GM19239 (cell line): ENCODE measurements at regions not wholly inside any gene's neighbourhood (a gene's known extent, or its start where the extent isn't known, plus 50 kb on each side); places are given as distances from the start of the nearest gene placed in this dataset.

Experiments used
- DNase-seq: peaks from one replicate; pipeline ENCODE4 v3.0.0; 2011; ENCODE audit warnings: low spot score; ENCODE audit not compliant: insufficient read length
- FAIRE-seq: peaks from 2 replicates; lab custom pipeline; 2011; peaks lifted over from hg19 to GRCh38; lab: Jason Lieb, UNC

- DNase-seq (no peak), FAIRE-seq (no peak)
Observed at GRCh38 chr4:96839441-96839840, 999.5 kb downstream of the PDHA2 start.

GRCh38 chr4:96841801-96842200 lies 1001.9 kb downstream of the PDHA2 start:
- DNase-seq (no peak), FAIRE-seq (no peak)

DNA sequence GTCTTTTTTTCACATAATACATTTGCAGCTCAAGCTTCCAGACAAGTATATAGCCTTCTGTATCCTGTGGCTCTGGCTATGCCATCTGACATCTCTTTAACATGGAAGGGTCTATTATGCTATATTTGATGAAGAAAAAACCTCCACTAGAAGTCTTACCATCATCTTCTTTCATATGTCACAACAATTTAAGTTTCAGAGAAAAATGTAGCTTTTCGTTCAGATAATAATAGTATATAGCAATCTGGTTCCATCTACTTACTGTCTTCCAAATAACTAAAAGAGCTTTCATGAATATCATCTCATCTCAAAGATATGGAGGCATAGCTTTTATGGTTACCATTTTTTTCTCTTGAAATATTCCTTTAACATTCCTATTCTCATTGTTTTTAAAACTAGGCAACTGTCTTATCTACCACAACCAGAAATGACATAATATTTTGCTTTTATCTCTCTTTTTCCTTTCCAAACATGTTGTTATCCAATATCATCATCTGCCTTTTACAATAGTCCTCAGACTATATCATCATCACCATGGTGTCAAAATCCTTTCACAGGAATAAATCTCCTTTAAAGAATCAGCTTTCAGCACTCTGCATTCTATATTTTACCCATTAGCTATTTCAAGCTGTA lies 1005.1 kb downstream of the PDHA2 start:
- FAIRE-seq: no peak
- no peak for DNase-seq

DNA sequence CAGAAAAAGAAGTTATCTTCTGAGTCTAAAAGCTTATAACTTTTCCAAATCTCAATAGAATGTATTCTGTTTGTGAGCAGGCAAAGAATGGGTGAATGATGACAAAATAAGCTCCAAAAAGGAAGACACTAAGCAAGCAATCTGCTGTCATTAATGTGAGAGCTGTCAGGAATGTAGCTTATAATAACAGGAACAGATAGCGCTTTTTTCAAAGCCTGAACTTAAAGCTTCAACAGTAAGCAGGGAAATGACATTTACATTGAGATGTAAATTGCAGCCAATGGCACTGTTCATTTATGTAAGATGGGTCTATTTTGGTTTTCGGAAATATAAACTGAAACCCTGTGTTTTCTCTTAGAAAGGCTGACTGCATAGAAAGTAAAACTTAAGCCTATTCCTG lies 1005.9 kb downstream of the PDHA2 start:
- FAIRE-seq (no peak), DNase-seq (no peak)

- FAIRE-seq: no peak
- no peak for DNase-seq
Observed at GRCh38 chr4:96874657-96875056, 1034.8 kb downstream of the PDHA2 start.

GRCh38 chr4:96879527-96879926 lies 1039.6 kb downstream of the PDHA2 start:
- no peak for DNase-seq
- FAIRE-seq: no peak

DNA sequence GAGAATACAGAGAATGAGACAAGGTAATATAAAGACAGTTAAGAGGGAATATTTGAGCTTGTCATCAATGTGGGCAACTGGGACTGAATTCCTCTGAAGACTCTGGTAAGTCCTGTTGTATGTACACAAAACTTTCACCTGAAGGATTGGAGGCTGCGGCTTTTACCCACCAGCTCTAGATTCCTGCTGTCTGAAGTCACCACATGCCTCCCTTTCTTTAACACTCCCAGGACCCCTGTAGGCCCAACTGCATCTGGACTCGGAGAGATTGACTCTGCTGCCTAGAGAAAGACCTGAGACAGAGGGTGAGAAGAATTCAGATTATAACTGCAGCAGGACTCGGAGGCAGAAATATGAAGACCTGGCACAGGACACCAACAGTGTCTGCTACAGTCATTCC lies 1048.0 kb downstream of the PDHA2 start:
- DNase-seq (no peak), FAIRE-seq (no peak)

GRCh38 chr4:96894621-96895020 lies 1054.7 kb downstream of the PDHA2 start:
- no peak for FAIRE-seq
- no peak for DNase-seq

GRCh38 chr4:96895826-96896225 lies 1055.9 kb downstream of the PDHA2 start:
- FAIRE-seq (no peak), DNase-seq (no peak)

GRCh38 chr4:96912716-96913115 lies 1072.8 kb downstream of the PDHA2 start:
- DNase-seq (no peak), FAIRE-seq (no peak)

DNA sequence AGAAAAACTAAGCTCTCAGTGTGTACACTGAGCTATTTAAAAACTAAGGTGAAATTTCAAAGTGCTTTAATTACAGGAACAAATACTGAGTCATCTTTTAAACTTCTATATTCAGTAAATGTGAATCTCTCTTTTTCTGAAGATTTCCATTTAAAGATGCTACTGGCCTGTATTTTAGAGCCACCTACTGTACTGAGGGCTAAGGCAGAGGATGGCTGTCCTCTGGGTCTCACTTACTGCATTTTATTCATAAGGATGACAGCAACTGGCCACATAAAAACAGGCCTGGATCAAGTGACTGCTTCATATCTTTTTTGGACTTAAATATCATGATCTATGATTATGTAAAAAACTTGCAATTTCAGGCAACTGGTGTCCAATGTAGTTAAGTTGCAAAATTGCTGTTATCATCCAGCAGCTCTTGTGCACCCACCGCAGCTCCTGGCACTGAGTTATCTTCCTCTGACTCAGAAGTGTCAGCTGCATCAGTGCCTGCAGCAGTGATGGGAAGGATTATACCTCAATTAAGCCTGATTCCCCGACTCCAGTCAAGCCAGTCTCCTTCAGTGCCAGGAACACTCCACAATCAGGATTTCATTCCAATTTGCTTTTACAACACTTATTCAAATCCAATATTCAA lies 1073.7 kb downstream of the PDHA2 start:
- DNase-seq: no peak
- FAIRE-seq: no peak

GRCh38 chr4:96916711-96917110 lies 1076.8 kb downstream of the PDHA2 start:
- DNase-seq (no peak), FAIRE-seq (no peak)

- DNase-seq: no peak
- FAIRE-seq: no peak
Observed at GRCh38 chr4:96936886-96937285, 1097.0 kb downstream of the PDHA2 start.

- DNase-seq (no peak), FAIRE-seq (no peak)
Observed at GRCh38 chr4:96946552-96946951, 1106.7 kb downstream of the PDHA2 start.

- DNase-seq (no peak), FAIRE-seq (no peak)
Observed at GRCh38 chr4:96952610-96953009, 1112.7 kb downstream of the PDHA2 start.

- DNase-seq: no peak
Observed at GRCh38 chr4:96955226-96955625, 1115.3 kb downstream of the PDHA2 start.

GRCh38 chr4:96955691-96956090 lies 1115.8 kb downstream of the PDHA2 start:
- DNase-seq (no peak), FAIRE-seq (no peak)

More at GRCh38 chr4:96955226-96955625, 1115.3 kb downstream of the PDHA2 start:
- FAIRE-seq: no peak

DNA sequence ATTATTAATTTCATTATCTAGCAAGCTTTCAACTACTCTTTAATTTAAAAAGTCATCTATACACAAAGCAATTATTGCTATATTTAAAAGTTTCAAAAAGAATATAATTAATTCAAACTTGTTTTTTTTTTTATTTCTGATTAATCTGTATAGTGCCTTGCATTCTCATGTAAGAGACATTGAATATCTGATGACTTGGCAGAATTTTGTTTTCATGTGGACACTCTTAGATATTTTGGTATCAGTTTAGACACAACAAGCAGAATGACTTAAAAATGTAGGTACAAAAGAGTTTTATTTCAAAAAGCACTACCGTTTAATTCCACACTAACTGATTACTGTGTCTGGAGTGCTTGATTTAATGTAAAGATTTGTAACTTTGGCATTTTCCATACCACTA lies 1129.6 kb downstream of the PDHA2 start:
- DNase-seq (no peak), FAIRE-seq (no peak)

GRCh38 chr4:96972920-96973319 lies 1133.0 kb downstream of the PDHA2 start:
- FAIRE-seq (no peak), DNase-seq (no peak)

GRCh38 chr4:96974295-96974694 lies 1134.4 kb downstream of the PDHA2 start:
- DNase-seq (no peak), FAIRE-seq (no peak)

- DNase-seq: no peak
- no peak for FAIRE-seq
Observed at GRCh38 chr4:96983830-96984229, 1143.9 kb downstream of the PDHA2 start.

GRCh38 chr4:96986816-96987215 lies 1146.9 kb downstream of the PDHA2 start:
- DNase-seq: no peak

More at GRCh38 chr4:96986816-96987215, 1146.9 kb downstream of the PDHA2 start:
- no peak for FAIRE-seq
